DOHH2 (cell line): ENCODE measurements at regions not wholly inside any gene's neighbourhood (a gene's known extent, or its start where the extent isn't known, plus 50 kb on each side); places are given as distances from the start of the nearest gene placed in this dataset.

Experiments
- H3F3A ChIP-seq: fragments of 200-600 bp; sonication (generic), shearing (Covaris generic); 2 replicates; pipeline ENCODE4 v1.6.0; 2016; ENCODE audit warnings: antibody characterized with exemption, mild to moderate bottlenecking; ENCODE audit not compliant: control insufficient read depth, insufficient read depth
- H3K27ac ChIP-seq: fragments of 200-600 bp; sonication (generic); 2 replicates; pipeline ENCODE4 v1.5.1; 2014; ENCODE audit warnings: low read depth, mild to moderate bottlenecking, low read length, moderate library complexity
- H3K27me3 ChIP-seq: fragments of 200-600 bp; sonication (generic); 2 replicates; pipeline ENCODE4 v1.6.1; 2014; ENCODE audit warnings: mild to moderate bottlenecking, low read length, mixed read lengths; ENCODE audit not compliant: control insufficient read depth
- H3K36me3 ChIP-seq: fragments of 200-600 bp; sonication (generic); 2 replicates; pipeline ENCODE4 v1.6.1; 2014; ENCODE audit warnings: mild to moderate bottlenecking, low read length, moderate library complexity, mixed read lengths; ENCODE audit not compliant: control insufficient read depth
- H3K4me1 ChIP-seq: fragments of 200-600 bp; sonication (generic); 2 replicates; pipeline ENCODE4 v1.6.1; 2014; ENCODE audit warnings: mild to moderate bottlenecking, low read length, mixed read lengths; ENCODE audit not compliant: control insufficient read depth
- H3K4me2 ChIP-seq: fragments of 200-600 bp; sonication (generic); 2 replicates; pipeline ENCODE4 v1.6.0; 2014; ENCODE audit warnings: mild to moderate bottlenecking, low read length, moderate library complexity
- H3K4me3 ChIP-seq: fragments of 200-600 bp; sonication (generic); 2 replicates; pipeline ENCODE4 v1.5.1; 2014; ENCODE audit warnings: mild to moderate bottlenecking, low read length, mixed read lengths
- H3K79me2 ChIP-seq: fragments of 200-600 bp; sonication (generic); 2 replicates; pipeline ENCODE4 v1.6.1; 2014; ENCODE audit warnings: mild to moderate bottlenecking, low read length, mixed read lengths; ENCODE audit not compliant: control insufficient read depth
- H3K9me2 ChIP-seq: fragments of 200-600 bp; sonication (generic); replicated peaks from 2 replicates; pipeline ENCODE4 v1.6.1; 2014; ENCODE audit warnings: mild to moderate bottlenecking, low read length, mixed read lengths; ENCODE audit not compliant: control insufficient read depth
- H3K9me3 ChIP-seq: fragments of 200-600 bp; sonication (generic); 2 replicates; pipeline ENCODE4 v1.6.1; 2014; ENCODE audit warnings: antibody characterized with exemption, low read length, mixed read lengths; ENCODE audit not compliant: control insufficient read depth, insufficient read depth
- H4K20me1 ChIP-seq: fragments of 200-600 bp; sonication (generic); 2 replicates; pipeline ENCODE4 v1.6.0; 2014; ENCODE audit warnings: low read depth, mild to moderate bottlenecking, antibody characterized with exemption, low read length, moderate library complexity; ENCODE audit not compliant: control insufficient read depth, insufficient read depth
- CTCF ChIP-seq: fragments of 200-600 bp; sonication (generic); IDR thresholded peaks from one replicate; pipeline ENCODE4 v1.5.1; 2014; ENCODE audit warnings: antibody characterized with exemption, mild to moderate bottlenecking, low read depth, low read length; ENCODE audit not compliant: poor library complexity, severe bottlenecking
- EZH2phosphoT487 ChIP-seq: fragments of 200-600 bp; sonication (generic); IDR thresholded peaks from 2 replicates; pipeline ENCODE4 v1.6.1; 2017; ENCODE audit warnings: borderline replicate concordance, mild to moderate bottlenecking, antibody characterized with exemption, low read length, moderate library complexity, mixed read lengths

DNA sequence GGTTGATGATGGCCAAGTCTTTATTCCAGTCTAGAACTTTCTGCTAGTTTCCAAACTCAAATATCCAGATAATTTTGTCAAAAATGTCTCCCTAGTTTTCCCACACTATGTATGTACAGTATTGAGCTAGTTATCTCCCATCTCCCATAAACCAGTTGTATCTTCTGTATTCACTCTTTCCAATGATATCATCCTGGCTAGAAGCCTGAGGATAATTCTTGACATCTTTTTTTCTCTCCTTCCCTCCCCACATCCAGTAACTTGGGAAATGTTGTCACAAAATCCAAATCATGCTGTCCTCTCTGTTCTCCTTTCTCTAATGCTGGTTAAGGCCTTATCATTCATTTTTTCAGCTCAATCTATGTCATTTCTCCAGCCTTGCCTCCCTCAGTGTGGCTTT is 553.8 kb upstream of the FANCL start:
- no peak for TF ChIP-seq CTCF
- no peak for TF ChIP-seq EZH2phosphoT487
- H3K27me3 ChIP-seq = no peaks in the 10 kb centered on the region
- no peak overlapping the region for H3K27ac ChIP-seq
- no peaks in the 10 kb centered on the region for H3K9me3 ChIP-seq
- no peak overlapping the region for H3K4me2 ChIP-seq
- H3K4me1 ChIP-seq = no peaks in the 10 kb centered on the region
- no peaks in the 10 kb centered on the region for H3F3A ChIP-seq
- H3K4me3 ChIP-seq = no peak overlapping the region
- no peaks in the 10 kb centered on the region for H3K9me2 ChIP-seq
- H4K20me1 ChIP-seq = no peaks in the 10 kb centered on the region
- H3K36me3 ChIP-seq = no peaks in the 10 kb centered on the region
- no peaks in the 10 kb centered on the region for H3K79me2 ChIP-seq

DNA sequence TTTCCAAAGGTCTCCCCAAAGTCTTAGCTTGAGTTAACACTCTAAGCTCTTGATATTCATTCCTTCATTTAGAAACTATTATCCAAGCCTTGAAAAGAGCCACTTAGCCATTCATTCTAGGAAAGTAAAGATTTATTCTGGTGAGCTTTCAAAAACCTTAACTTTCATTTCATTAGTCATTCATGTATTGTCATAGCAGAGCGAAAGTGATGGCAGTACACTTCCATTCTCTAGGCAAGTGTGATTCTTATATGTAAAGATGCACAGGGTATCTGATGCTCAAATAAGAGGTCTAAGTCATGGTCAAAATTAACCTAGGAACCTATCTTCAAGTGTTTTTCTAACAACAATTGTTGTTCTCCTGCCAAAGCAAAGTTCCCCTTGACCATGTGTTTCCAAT is 553.0 kb upstream of the FANCL start:
- Histone ChIP-seq H3K79me2 (no peaks in the 10 kb centered on the region), H3K36me3 (no peaks in the 10 kb centered on the region), H3K27me3 (no peaks in the 10 kb centered on the region), H3K9me3 (no peaks in the 10 kb centered on the region), H3K9me2 (no peaks in the 10 kb centered on the region), H3K4me2 (no peak overlapping the region), H4K20me1 (no peaks in the 10 kb centered on the region), H3K4me3 (no peak overlapping the region), H3K4me1 (no peaks in the 10 kb centered on the region), H3K27ac (no peak overlapping the region), H3F3A (no peaks in the 10 kb centered on the region)
- TF ChIP-seq CTCF = no peak
- no peak for TF ChIP-seq EZH2phosphoT487

DNA sequence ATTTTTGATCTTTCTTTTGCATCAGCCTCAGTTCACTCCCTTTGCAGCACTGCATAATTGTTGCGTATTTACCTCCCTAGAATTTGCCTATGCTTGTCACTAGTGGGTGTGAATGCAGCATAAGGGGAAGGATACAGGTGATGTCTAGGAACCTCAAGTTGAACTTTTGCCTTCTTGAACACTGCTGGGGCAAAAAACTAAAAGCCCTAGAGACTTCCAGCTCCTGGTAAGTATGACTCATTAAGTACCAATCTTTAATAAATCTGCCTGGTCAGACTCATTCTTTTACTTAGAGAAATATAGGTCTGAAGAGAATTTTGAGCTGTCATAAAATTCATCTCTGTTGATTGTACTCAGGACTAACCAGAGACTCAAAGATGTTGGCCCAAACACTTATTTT is 547.3 kb upstream of the FANCL start:
- H4K20me1 ChIP-seq = no peaks in the 10 kb centered on the region

More for the DNA sequence above, 547.3 kb upstream of the FANCL start:
- H3F3A ChIP-seq = no peaks in the 10 kb centered on the region
- H3K79me2 ChIP-seq = no peaks in the 10 kb centered on the region
- no peak overlapping the region for H3K4me3 ChIP-seq
- no peaks in the 10 kb centered on the region for H3K4me1 ChIP-seq
- H3K27me3 ChIP-seq = no peaks in the 10 kb centered on the region
- H3K4me2 ChIP-seq = no peak overlapping the region
- no peak overlapping the region for H3K27ac ChIP-seq
- no peak for TF ChIP-seq CTCF
- TF ChIP-seq EZH2phosphoT487 = no peak
- H3K36me3 ChIP-seq = no peaks in the 10 kb centered on the region
- H3K9me3 ChIP-seq = no peaks in the 10 kb centered on the region
- no peaks in the 10 kb centered on the region for H3K9me2 ChIP-seq
